HCEC 1CT (cell line): ENCODE measurements at regions not wholly inside any gene's neighbourhood (a gene's known extent, or its start where the extent isn't known, plus 50 kb on each side); places are given as distances from the start of the nearest gene placed in this dataset.

Experiments
- DNase-seq: peaks from one replicate; pipeline ENCODE4 v3.0.0-alpha.2; 2017

DNA sequence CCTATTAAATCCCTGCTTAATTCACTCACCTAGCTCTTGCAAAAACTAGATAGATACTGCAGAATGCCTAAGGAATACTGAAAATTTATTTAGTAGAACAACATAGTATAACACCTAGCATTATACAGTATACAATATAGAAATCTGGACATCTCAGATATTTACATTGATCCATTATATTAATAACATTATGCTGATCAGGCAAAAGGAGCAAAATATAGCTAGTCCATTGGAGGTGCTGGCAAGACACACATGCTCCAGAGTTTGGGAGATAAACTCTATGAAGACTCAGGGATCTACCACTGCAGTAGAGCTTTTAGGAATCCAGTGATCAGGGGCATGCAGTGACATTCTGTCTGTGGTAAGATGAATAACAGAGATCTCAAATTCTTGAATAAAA lies 357.6 kb downstream of the TBC1D4 start:
- no peak for DNase-seq

- DNase-seq: no peak
Observed at GRCh38 chr13:75123428-75123827, 358.5 kb downstream of the TBC1D4 start.

- no peak for DNase-seq
Observed at GRCh38 chr13:75120085-75120484, 361.9 kb downstream of the TBC1D4 start.

DNA sequence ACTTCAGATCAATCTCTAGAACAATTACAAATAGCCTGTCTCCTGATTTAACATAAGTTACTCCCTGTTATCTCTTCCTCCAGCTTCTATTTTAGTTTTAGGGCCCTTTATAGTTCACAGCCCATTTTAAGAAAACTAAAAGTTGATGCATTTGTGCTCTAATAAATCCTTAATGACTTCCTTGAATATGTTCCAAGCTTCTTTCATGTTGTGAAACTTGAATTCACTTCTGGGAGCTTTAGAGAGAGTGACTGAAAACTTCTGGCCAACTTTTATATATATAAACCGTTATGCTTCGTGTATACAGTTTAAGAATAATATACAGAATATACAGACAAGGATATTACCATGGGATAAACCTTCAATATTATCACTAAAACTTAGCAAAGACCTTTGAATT lies 366.8 kb downstream of the TBC1D4 start:
- DNase-seq: no peak

- DNase-seq: no peak
Observed at GRCh38 chr13:75103976-75104375, 378.0 kb downstream of the TBC1D4 start.

- DNase-seq: peak; percentile 44
Observed at GRCh38 chr13:75102001-75102716, 379.8 kb downstream of the TBC1D4 start.

DNA sequence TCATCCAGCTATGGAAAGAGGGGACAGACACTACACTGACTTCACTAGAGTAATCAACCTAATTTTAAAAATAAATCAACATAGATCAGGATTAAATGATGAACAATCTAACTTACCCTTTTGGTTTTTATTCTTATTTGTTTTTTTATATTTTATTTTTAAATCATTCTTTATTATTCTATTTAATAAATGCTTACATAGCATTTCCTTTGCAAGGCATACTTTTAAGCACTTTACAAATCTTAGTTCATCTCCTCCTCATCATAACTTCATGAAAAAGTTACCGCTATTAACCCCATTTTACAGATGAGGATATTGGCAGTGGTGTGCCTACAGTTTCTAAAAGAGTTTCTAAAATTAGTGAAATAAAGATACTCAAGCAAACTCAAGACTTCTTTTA lies 380.6 kb downstream of the TBC1D4 start:
- no peak for DNase-seq

DNA sequence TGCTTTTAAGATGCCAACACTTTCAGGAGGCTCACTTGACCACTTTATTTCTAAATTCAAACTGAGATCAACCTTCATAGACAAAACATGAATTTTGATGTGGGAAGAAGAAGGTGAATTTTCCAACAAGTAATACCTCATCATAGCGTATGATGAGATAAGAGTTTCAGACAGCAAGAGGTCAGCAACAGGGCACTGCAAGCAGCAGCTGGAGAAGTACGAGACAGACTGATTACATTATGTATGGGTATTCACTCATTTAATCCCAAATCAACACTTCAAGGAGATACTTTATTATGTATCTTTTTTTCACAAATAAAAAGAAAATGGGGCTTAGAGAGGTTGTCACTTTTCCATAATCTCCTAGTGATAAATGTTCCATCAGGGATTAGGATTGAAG lies 389.8 kb downstream of the TBC1D4 start:
- no peak for DNase-seq

GRCh38 chr13:75091718-75092117 lies 390.3 kb downstream of the TBC1D4 start:
- DNase-seq: no peak

- no peak for DNase-seq
Observed at GRCh38 chr13:75090872-75091615, 390.9 kb downstream of the TBC1D4 start.

DNA sequence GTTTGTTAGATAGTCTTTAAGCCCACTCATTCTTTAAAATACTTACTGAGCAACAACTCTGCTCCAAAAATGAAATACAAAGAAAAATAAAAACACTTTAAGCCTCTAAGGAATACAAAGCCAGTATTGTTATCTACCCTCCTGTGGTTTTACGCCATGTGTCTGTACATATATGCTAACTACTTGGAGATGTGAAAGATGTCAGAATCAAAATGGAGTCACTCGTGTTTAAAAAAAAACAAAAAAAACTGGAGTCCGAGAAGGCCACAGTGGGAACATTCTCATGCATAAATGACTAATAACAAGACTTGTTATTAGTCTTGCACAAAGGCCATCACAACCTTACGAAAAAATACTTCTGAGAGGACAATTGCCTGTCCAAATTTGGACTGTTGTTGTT lies 393.1 kb downstream of the TBC1D4 start:
- no peak for DNase-seq

DNA sequence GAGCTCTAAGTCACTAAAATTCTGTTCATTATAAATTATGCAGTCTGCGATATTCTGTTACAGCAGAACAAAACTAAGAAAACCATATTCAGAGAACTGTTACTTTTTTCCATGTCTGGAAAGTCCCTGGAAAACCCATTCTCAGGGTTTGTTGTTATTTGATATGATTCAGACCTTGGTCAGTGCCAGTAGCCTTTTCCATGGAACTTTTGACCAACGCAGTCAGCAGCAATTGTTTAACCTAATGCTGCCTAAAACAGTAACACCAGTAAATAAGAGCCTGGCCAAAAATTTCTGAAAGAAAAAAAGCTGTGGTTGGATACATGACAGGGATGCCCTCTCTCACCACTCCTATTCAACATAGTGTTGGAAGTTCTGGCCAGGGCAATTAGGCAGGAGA lies 402.7 kb downstream of the TBC1D4 start:
- DNase-seq: no peak

- no peak for DNase-seq
Observed at GRCh38 chr13:75076476-75076875, 405.5 kb downstream of the TBC1D4 start.

DNA sequence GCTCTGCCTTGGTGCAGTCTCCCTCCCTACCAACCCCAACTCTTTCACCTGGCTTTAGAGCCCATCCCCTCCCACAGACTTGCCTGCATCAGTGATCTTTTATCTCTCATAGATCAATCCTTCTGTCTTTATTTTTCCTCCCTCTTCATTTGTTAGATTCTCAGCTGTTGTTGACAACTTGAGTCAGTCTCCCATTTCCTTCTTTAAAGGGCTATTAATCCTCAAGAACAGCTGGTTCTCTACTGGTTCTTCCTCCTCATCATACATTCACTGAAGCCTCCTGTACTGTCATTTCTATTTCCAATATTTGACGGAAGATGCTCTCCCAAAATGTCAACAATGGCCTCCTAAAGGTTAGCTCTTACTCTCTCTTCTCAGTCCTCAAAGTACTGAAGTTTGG lies 408.2 kb downstream of the TBC1D4 start:
- no peak for DNase-seq

DNA sequence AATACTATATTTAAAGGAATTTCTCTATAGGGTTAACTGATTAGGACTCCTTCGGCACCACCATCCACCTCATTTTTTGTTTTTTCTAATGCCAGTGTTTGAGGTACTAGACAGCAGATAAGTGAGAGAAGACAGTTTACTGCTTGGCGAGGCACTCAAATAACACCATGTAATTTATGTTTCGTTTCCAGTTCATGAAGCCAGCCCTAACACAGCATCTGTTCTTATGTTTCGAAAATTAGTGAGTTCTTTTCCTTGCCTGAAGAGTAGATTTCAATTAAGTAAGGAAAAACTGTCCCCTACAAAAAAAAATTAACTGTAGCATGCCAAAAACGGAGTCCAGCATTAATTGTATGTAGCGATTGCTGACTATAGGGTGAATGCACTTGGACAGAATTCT lies 409.1 kb downstream of the TBC1D4 start:
- DNase-seq: no peak

GRCh38 chr13:75072368-75072767 lies 409.6 kb downstream of the TBC1D4 start:
- DNase-seq: no peak

DNA sequence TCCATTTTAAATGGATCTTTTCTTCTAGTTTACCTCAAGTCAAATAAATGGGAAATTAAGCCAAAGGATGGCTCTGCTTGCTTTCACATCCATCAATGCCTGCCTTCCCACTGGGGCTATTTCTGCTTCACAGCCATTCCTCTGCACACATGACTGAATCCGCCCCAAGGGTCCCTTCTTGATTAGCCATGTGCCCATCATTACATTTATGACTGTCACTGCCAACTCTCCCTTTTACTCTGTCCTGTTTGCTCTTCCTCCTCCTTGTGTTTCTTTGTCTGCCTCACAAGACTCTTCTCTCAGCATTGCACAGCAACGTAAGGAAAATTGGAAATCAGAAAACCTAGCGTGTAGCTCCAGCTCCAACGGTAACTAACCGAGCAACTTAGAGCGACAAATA lies 410.2 kb downstream of the TBC1D4 start:
- DNase-seq: no peak

DNA sequence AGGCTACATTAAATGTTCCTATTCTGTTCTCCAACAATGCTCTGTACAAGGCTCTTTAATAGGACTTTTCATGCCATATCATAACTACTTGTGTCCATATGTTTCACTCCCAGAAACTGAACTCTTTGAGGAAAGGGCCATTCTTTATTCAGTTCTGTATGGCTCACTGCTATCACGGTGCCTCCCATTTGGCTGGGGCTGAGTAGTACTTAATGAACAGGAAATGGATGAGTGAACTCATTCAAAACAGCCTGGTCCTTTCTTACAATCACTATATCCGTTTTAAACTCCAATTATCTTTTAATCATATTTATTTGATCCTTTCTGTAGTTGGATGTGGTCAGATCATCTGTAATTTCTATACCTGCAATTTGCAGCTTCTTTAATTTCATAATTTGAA lies 410.6 kb downstream of the TBC1D4 start:
- DNase-seq: no peak

DNA sequence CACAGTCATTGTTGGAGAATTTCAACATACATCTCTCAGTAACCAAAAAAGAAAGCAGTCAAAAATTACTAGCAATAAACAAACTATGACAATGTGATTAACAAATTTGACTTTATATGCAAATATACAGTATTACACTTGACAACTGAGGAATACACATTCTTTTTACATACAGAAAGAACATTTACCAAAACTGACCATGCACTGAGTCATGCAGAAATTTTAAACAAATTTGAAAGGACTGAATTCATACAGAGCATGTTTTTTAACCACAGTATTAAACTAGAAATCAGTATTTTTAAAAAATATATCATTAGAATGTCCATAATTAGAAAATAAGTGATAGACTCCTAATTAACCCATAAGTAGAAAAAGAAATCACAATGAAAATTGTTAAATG lies 420.1 kb downstream of the TBC1D4 start:
- no peak for DNase-seq

DNA sequence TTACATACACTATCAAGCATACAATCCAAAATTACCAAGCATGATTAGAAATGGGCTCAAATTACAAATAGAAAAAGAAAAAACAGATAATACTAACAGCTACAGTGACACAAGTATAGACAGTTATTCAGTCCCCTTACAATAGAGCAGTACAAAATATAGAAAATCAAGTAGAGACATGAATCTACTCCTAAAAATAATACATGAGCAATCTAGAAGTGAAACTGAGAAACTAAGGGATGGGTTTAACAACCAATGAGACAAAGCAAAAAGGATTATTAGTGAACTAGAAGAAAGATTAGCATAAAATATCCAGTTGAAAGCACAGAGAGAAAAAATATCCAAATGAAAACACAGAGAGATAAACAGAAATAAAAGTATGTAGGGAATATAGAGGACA lies 426.7 kb downstream of the TBC1D4 start:
- no peak for DNase-seq

- DNase-seq: no peak
Observed at GRCh38 chr13:75052616-75053015, 429.4 kb downstream of the TBC1D4 start.

DNA sequence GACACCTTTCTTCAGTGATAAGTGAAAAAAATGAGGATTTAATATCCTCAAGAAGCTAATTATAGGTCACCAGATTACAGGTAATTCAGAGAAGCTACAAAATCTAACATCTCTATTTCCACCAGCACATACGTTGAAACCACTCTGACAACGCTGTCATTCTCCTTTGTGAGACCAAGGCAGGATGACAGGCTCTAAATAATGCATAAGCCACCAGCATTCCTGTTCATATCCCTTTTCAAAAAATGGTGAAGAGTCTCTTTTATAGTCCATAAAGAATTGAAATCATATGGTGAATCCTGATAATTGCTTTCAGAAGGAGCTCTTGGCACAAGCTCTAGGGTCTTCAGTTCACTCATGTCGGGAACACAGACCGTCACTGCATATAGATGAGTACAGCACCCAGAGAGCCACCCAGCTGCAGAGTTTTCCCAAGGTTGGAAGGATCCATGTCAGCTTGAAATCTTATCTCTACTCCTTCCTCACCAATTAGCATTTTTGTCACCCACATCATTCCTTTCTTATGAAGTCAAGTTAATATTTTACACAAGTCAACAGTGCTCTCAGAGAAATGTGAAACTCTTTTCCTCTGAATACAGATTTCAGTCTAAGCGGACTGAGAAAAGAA lies 431.4 kb downstream of the TBC1D4 start:
- DNase-seq: no peak

GRCh38 chr13:75049735-75050335 lies 432.1 kb downstream of the TBC1D4 start:
- DNase-seq: no peak

- no peak for DNase-seq
Observed at GRCh38 chr13:75042807-75043206, 439.2 kb downstream of the TBC1D4 start.
